RWPE2 (cell line): ENCODE measurements at regions not wholly inside any gene's neighbourhood (a gene's known extent, or its start where the extent isn't known, plus 50 kb on each side); places are given as distances from the start of the nearest gene placed in this dataset.

Experiments used
- ATAC-seq: fragments of 200-7000 bp; cut with Tn5 transposase; 3 replicates; pipeline ENCODE4 v1.9.1; 2021; ENCODE audit warnings: low read depth
- DNase-seq: peaks from one replicate; pipeline ENCODE4 v3.0.0-alpha.2; 2020; ENCODE audit warnings: low spot score
- H3K27ac ChIP-seq: fragments of 450-650 bp; 2 replicates; pipeline ENCODE4 v1.5.1; 2017; ENCODE audit warnings: mild to moderate bottlenecking; ENCODE audit not compliant: poor library complexity, severe bottlenecking
- H3K27me3 ChIP-seq: fragments of 250-450 bp; sonication (Bioruptor Pico); 2 replicates; pipeline ENCODE4 v1.5.1; 2021; ENCODE audit warnings: mild to moderate bottlenecking, moderate library complexity; ENCODE audit not compliant: insufficient read depth, poor library complexity, severe bottlenecking
- H3K36me3 ChIP-seq: fragments of 250-450 bp; sonication (Bioruptor Pico); 2 replicates; pipeline ENCODE4 v1.5.1; 2020; ENCODE audit warnings: low read depth, mild to moderate bottlenecking, moderate library complexity
- H3K4me1 ChIP-seq: fragments of 250-450 bp; sonication (Bioruptor Pico); 2 replicates; pipeline ENCODE4 v1.5.1; 2021; ENCODE audit warnings: mild to moderate bottlenecking, moderate library complexity; ENCODE audit not compliant: insufficient read depth, poor library complexity, severe bottlenecking
- H3K4me3 ChIP-seq: fragments of 250-450 bp; sonication (Bioruptor Pico); 2 replicates; pipeline ENCODE4 v1.5.1; 2021; ENCODE audit warnings: mild to moderate bottlenecking, moderate library complexity; ENCODE audit not compliant: severe bottlenecking
- H3K9me3 ChIP-seq: fragments of 250-450 bp; sonication (Bioruptor Pico); 2 replicates; pipeline ENCODE4 v1.5.1; 2021; ENCODE audit warnings: mild to moderate bottlenecking, moderate library complexity; ENCODE audit not compliant: severe bottlenecking
- CTCF ChIP-seq: fragments of 450-650 bp; IDR thresholded peaks from one replicate; pipeline ENCODE4 v1.5.1; 2017; ENCODE audit warnings: mild to moderate bottlenecking, moderate library complexity; ENCODE audit not compliant: poor library complexity, severe bottlenecking

- no peak for TF ChIP-seq CTCF
- Histone ChIP-seq H3K27me3 (no peaks in the 10 kb centered on the region), H3K4me1 (peaks cover 47% of the 10 kb centered on the region), H3K4me3 (no peak overlapping the region), H3K36me3 (no peaks in the 10 kb centered on the region), H3K27ac (peak overlapping the region; percentile 96), H3K9me3 (no peaks in the 10 kb centered on the region)
- ATAC-seq, result no peak
- DNase-seq, result no peak
Measured at GRCh38 chr2:48109491-48110204, 203.3 kb upstream of the FBXO11 start.

GRCh38 chr2:48110492-48110891 is 204.0 kb upstream of the FOXN2 start:
- TF ChIP-seq CTCF, result no peak

GRCh38 chr2:48112911-48113680 is 201.4 kb upstream of the FOXN2 start:
- Histone ChIP-seq H3K4me1 (peaks cover 32% of the 10 kb centered on the region), H3K27me3 (no peaks in the 10 kb centered on the region), H3K9me3 (no peaks in the 10 kb centered on the region), H3K36me3 (no peaks in the 10 kb centered on the region), H3K4me3 (no peak overlapping the region), H3K27ac (peak overlapping the region; percentile 96)
- DNase-seq (no peak), ATAC-seq (no peak)
- no peak for TF ChIP-seq CTCF

More at GRCh38 chr2:48110492-48110891, 204.0 kb upstream of the FOXN2 start:
- no peaks in the 10 kb centered on the region for H3K9me3 ChIP-seq
- DNase-seq (no peak), ATAC-seq (no peak)
- H3K4me1 ChIP-seq, result peaks cover 48% of the 10 kb centered on the region
- no peaks in the 10 kb centered on the region for H3K36me3 ChIP-seq
- no peaks in the 10 kb centered on the region for H3K27me3 ChIP-seq
- peak overlapping the region; percentile 96 for H3K27ac ChIP-seq
- no peak overlapping the region for H3K4me3 ChIP-seq

GRCh38 chr2:48113767-48114166 is 200.7 kb upstream of the FOXN2 start:
- DNase-seq (no peak), ATAC-seq (no peak)
- H3K4me1 ChIP-seq, result peaks cover 32% of the 10 kb centered on the region
- H3K4me3 ChIP-seq, result no peak overlapping the region
- H3K27ac ChIP-seq, result peak overlapping the region; percentile 96
- H3K36me3 ChIP-seq, result no peaks in the 10 kb centered on the region
- TF ChIP-seq CTCF, result no peak
- no peaks in the 10 kb centered on the region for H3K9me3 ChIP-seq
- H3K27me3 ChIP-seq, result no peaks in the 10 kb centered on the region
